Kasumi-1 (cell line): ENCODE measurements at regions not wholly inside any gene's neighbourhood (a gene's known extent, or its start where the extent isn't known, plus 50 kb on each side); places are given as distances from the start of the nearest gene placed in this dataset.

ENCODE experiments used
- DNase-seq, 2 experiments: peaks; one replicate each; lab custom pipeline; 2025; lab: John Stamatoyannopoulos, UW

DNA sequence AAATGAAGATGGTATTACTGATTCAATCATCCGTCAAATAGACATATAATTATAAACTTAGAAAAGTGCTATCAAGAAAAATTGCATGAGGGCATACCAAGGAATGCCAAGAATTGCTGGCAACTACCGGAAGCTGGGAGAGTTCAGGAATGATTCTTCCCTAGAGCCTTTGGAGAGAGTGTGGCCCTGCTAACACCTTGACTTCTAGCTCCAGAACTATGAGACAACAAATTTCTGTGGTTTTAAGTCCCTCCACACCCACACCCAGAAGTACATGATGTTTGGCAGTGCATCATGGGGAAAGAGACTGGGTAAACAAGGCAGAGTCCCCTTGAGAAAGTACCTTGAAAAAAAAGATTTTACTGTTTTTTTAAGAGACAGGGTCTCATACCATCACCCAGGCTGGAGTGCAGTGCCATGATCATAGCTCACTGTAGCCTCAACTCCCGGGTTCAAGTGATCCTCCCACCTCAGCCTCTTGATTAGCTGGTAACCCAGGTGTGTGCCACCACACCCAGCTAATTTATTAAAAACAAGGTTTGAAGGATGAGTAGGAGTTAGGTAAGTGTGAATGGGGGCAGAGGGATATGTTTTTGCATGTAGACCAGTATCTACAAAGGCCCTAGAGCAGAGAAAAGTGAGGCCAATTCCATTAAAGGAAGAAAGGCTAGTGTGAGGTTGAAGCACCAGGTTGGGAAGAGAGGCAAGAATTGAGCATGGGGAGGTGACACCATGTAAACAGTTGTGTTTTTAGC, 53.1 kb downstream of the GSX2 start:
- no peak for DNase-seq

DNA sequence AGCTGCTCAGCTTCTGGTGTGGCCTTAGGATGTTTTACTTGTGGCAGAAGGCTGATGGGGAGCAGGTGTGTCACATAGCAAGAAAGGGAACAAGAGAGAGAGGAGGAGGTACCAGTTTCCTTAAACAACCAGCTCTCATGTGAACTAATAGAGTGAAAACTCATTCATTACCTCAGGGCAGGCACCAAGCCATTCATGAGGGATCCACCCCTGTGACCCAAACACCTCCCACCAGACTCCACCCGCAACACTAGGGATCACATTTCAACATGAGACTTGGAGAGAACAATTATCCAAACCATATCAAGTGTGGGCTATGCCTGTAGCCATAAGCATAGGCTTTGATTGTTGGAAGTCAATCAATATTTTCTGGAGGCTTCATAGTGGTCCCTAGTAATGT, 56.0 kb downstream of the GSX2 start:
- no peak for DNase-seq

- peak; percentile 84 to 88 for DNase-seq
Observed at GRCh38 chr4:54157606-54158005, 57.6 kb downstream of the GSX2 start.

GRCh38 chr4:54159543-54159942, 59.6 kb downstream of the GSX2 start:
- DNase-seq: no peak

DNA sequence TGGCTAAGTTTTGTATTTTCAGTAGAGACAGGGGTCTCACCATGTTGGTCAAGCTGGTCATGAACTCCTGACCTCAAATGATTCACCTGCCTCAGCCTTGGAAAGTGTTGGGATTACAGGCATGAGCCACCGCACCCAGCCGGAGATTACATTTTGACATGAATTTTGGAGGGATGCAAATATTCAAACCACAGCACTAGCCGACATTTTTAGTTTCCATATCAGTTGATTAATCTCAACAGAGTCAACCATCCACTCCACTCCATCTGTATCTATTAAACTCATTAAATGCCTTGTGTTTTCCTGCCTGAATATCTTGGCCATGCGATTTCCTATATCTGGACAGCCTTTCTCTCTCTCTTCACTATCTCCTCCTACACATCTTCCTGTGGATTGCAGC, 64.1 kb upstream of the PDGFRA start:
- no peak for DNase-seq

GRCh38 chr4:54165438-54165837, 63.7 kb upstream of the PDGFRA start:
- DNase-seq: no peak

DNA sequence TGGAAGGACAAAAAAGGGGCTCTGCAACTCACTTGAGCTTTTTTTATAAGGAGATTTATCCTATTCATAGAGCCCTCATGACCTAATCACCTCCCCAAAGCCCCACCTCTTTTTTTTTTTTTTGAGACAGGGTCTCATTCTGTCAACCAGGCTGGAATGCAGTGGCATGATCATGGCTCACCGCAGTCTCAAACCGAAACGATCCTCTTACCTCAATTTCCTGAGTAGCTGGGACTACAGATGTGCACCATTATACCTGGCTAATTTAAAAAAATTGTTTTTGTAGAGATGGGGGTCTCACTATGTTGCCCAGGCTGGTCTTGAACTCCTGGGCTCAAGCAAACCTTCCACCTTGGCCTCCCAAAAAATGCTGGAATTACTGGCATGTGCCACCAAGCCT, 61.6 kb upstream of the PDGFRA start:
- no peak for DNase-seq

- no peak for DNase-seq
Observed at GRCh38 chr4:54169176-54169575, 59.9 kb upstream of the PDGFRA start.

- DNase-seq: no peak
Observed at GRCh38 chr4:54172156-54172555, 56.9 kb upstream of the PDGFRA start.

- DNase-seq: no peak
Observed at GRCh38 chr4:54173281-54173912, 55.7 kb upstream of the PDGFRA start.

GRCh38 chr4:54176202-54176601, 52.9 kb upstream of the PDGFRA start:
- no peak for DNase-seq
